BE2C (cell line): ENCODE measurements at regions not wholly inside any gene's neighbourhood (a gene's known extent, or its start where the extent isn't known, plus 50 kb on each side); places are given as distances from the start of the nearest gene placed in this dataset.

Source experiments
- DNase-seq: peaks from one replicate; pipeline ENCODE4 v3.0.0-alpha.2; 2020
- H3K27me3 ChIP-seq: fragments of 250-450 bp; sonication (Bioruptor Pico); 2 replicates; pipeline ENCODE4 v1.5.1; 2020; ENCODE audit warnings: mild to moderate bottlenecking
- H3K36me3 ChIP-seq: fragments of 250-450 bp; sonication (Bioruptor Pico); 2 replicates; pipeline ENCODE4 v1.5.1; 2020; ENCODE audit warnings: mild to moderate bottlenecking
- H3K4me1 ChIP-seq: fragments of 250-450 bp; sonication (Bioruptor Pico); 2 replicates; pipeline ENCODE4 v1.5.1; 2020
- H3K4me3 ChIP-seq: 2 replicates; pipeline ENCODE4 v1.5.1; 2011; ENCODE audit warnings: low read depth, low read length
- H3K9me3 ChIP-seq: fragments of 250-450 bp; sonication (Bioruptor Pico); 2 replicates; pipeline ENCODE4 v1.5.1; 2020
- CTCF ChIP-seq: IDR thresholded peaks from 2 replicates; pipeline ENCODE4 v1.5.1; 2012; ENCODE audit warnings: mild to moderate bottlenecking, low read depth, low read length

GRCh38 chr7:86485827-86486226 lies 157.9 kb upstream of the GRM3 start:
- no peak for DNase-seq
- Histone ChIP-seq H3K4me1 (no peaks in the 10 kb centered on the region), H3K27me3 (no peaks in the 10 kb centered on the region), H3K36me3 (no peaks in the 10 kb centered on the region), H3K9me3 (no peaks in the 10 kb centered on the region), H3K4me3 (no peak overlapping the region)
- no peak for TF ChIP-seq CTCF

GRCh38 chr7:86479144-86479543 lies 164.6 kb upstream of the GRM3 start:
- Histone ChIP-seq H3K4me1 (no peaks in the 10 kb centered on the region), H3K27me3 (no peaks in the 10 kb centered on the region; the same call in none of the 2 replicates), H3K4me3 (no peak overlapping the region), H3K36me3 (no peaks in the 10 kb centered on the region), H3K9me3 (no peaks in the 10 kb centered on the region)
- DNase-seq: no peak
- TF ChIP-seq CTCF: no peak

- TF ChIP-seq CTCF: no peak
- H3K9me3 ChIP-seq: no peaks in the 10 kb centered on the region
- no peaks in the 10 kb centered on the region; the same call in none of the 2 replicates for H3K27me3 ChIP-seq
- H3K36me3 ChIP-seq: no peaks in the 10 kb centered on the region
- H3K4me3 ChIP-seq: no peak overlapping the region
- no peak for DNase-seq
- no peaks in the 10 kb centered on the region for H3K4me1 ChIP-seq
These were observed 166.3 kb upstream of the GRM3 start for GRCh38 chr7:86477343-86477935.

GRCh38 chr7:86470763-86471162 lies 172.9 kb upstream of the GRM3 start:
- DNase-seq: no peak
- no peak for TF ChIP-seq CTCF
- H3K27me3 ChIP-seq: no peaks in the 10 kb centered on the region; the same call in none of the 2 replicates
- H3K36me3 ChIP-seq: no peaks in the 10 kb centered on the region
- no peaks in the 10 kb centered on the region for H3K4me1 ChIP-seq
- H3K4me3 ChIP-seq: no peak overlapping the region
- no peaks in the 10 kb centered on the region for H3K9me3 ChIP-seq

- H3K4me3 ChIP-seq: no peak overlapping the region
- TF ChIP-seq CTCF: peak; percentile 90
- DNase-seq: peak; percentile 78
- H3K9me3 ChIP-seq: no peaks in the 10 kb centered on the region
- H3K4me1 ChIP-seq: no peaks in the 10 kb centered on the region
- no peaks in the 10 kb centered on the region for H3K36me3 ChIP-seq
- H3K27me3 ChIP-seq: no peaks in the 10 kb centered on the region; the same call in none of the 2 replicates
These were observed 173.9 kb upstream of the GRM3 start for GRCh38 chr7:86469680-86470295.

GRCh38 chr7:86454753-86455152 lies 189.0 kb upstream of the GRM3 start:
- no peaks in the 10 kb centered on the region for H3K9me3 ChIP-seq
- no peak overlapping the region for H3K4me3 ChIP-seq
- no peak for DNase-seq
- no peaks in the 10 kb centered on the region for H3K27me3 ChIP-seq
- no peak for TF ChIP-seq CTCF
- no peaks in the 10 kb centered on the region for H3K36me3 ChIP-seq
- no peaks in the 10 kb centered on the region for H3K4me1 ChIP-seq
